K562 (cell line): ENCODE measurements at regions not wholly inside any gene's neighbourhood (a gene's known extent, or its start where the extent isn't known, plus 50 kb on each side); places are given as distances from the start of the nearest gene placed in this dataset.
A peak's percentile ranks its signal among the peaks of the same experiment; 100 is the strongest.

Experiments used
- ATAC-seq: fragments of 200-7000 bp; cut with Tn5 transposase; 3 replicates; pipeline ENCODE4 v1.9.1; 2020; ENCODE audit warnings: moderate library complexity
- BruUV-seq: library from RNA; stranded (reverse); fragments of 400-500 nt; replicated peaks from 2 replicates; lab custom pipeline; 2021; lab: Mats Ljungman, UMichigan
- CTCF ChIA-PET: fragments of 300-600 bp; formaldehyde crosslinking; extraction: SDS; loops from one replicate; lab custom pipeline; 2021; ENCODE audit warnings: low intra/inter-chr PET ratio; lab: Yijun Ruan, JAX
- POLR2A ChIA-PET: fragments of 300-600, 350-650 bp; sonication (Branson Sonifier 250); formaldehyde crosslinking; extraction: SDS; loops from one replicate; lab custom pipeline; 2021; ENCODE audit warnings: antibody characterized with exemption, inconsistent platforms; lab: Yijun Ruan, JAX
- DNase-seq, 4 experiments: peaks; one replicate each; pipeline versions ENCODE4 v3.0.0 to v3.0.0-alpha.2; 2011 to 2018; ENCODE audit warnings: low spot score in 3 of 4, mixed read lengths in 3 of 4; ENCODE audit errors: extremely low read depth in 1 of 4
- FAIRE-seq: peaks from 2 replicates; lab custom pipeline; 2011; peaks lifted over from hg19 to GRCh38; lab: Jason Lieb, UNC
- H2AFZ ChIP-seq: 2 replicates; pipeline ENCODE4 v1.6.0; 2011; ENCODE audit warnings: low read depth, low read length, control low read depth, inconsistent platforms
- H3K27ac ChIP-seq: fragments of 200-600 bp; 3 replicates; pipeline ENCODE4 v1.8.0; 2011; ENCODE audit warnings: low read depth, mild to moderate bottlenecking, control low read depth, inconsistent platforms, low read length, moderate library complexity, mixed read lengths; ENCODE audit errors: extremely low read depth
- H3K27me3 ChIP-seq, 2 experiments: fragments of 300-600 bp in 1 of 2; 2 replicates in 1 of 2; 3 replicates in 1 of 2; pipeline versions ENCODE4 v1.6.0 to v1.8.0; 2011; ENCODE audit warnings: inconsistent platforms in 2 of 2, low read length in 2 of 2, mild to moderate bottlenecking in 1 of 2, mixed read lengths in 1 of 2, moderate library complexity in 1 of 2; ENCODE audit not compliant: control insufficient read depth in 2 of 2, insufficient read depth in 2 of 2
- H3K36me3 ChIP-seq: fragments of 300-600 bp; 3 replicates; pipeline ENCODE4 v1.8.0; 2011; ENCODE audit warnings: mild to moderate bottlenecking, low read length, inconsistent platforms; ENCODE audit not compliant: control insufficient read depth, insufficient read depth
- H3K4me1 ChIP-seq, 2 experiments: fragments of 200-600 bp in 1 of 2; replicated peaks in 1 of 2; 2 replicates in 1 of 2; 3 replicates in 1 of 2; pipeline versions ENCODE4 v1.5.1 to v1.8.0; 2011; ENCODE audit warnings: inconsistent platforms in 2 of 2, low read length in 2 of 2, mild to moderate bottlenecking in 1 of 2, mixed read lengths in 1 of 2, moderate library complexity in 1 of 2; ENCODE audit not compliant: control insufficient read depth in 2 of 2, insufficient read depth in 2 of 2
- H3K4me2 ChIP-seq: 2 replicates; pipeline ENCODE4 v1.6.1; 2011; ENCODE audit warnings: low read length, control low read depth, inconsistent platforms, mixed read lengths; ENCODE audit not compliant: insufficient read depth
- H3K4me3 ChIP-seq: fragments of 200-600 bp; sonication (generic), shearing (Covaris generic); 2 replicates; pipeline ENCODE4 v1.5.1; 2016; ENCODE audit warnings: control low read depth, inconsistent platforms
- H3K79me2 ChIP-seq: fragments of 200-600 bp; 3 replicates; pipeline ENCODE4 v1.8.0; 2011; ENCODE audit warnings: low read length, inconsistent platforms; ENCODE audit not compliant: control insufficient read depth, insufficient read depth
- H3K9ac ChIP-seq, 2 experiments: 2 replicates each; pipeline versions ENCODE4 v1.6.0 to v1.6.1; 2011; ENCODE audit warnings: low read depth in 2 of 2, low read length in 2 of 2, control low read depth in 1 of 2, inconsistent platforms in 1 of 2, mild to moderate bottlenecking in 1 of 2, mixed read lengths in 1 of 2; ENCODE audit not compliant: insufficient read depth in 1 of 2
- H3K9me1 ChIP-seq: one replicate; pipeline ENCODE4 v1.6.0; 2011; ENCODE audit warnings: inconsistent platforms, mild to moderate bottlenecking, low read length, moderate library complexity; ENCODE audit not compliant: control insufficient read depth, insufficient read depth
- H3K9me3 ChIP-seq: replicated peaks from 2 replicates; pipeline ENCODE4 v1.5.1; 2011; ENCODE audit warnings: low read depth, low read length, inconsistent platforms; ENCODE audit not compliant: control insufficient read depth, insufficient read depth
- H4K20me1 ChIP-seq: replicated peaks from 2 replicates; pipeline ENCODE4 v1.6.1; 2011; ENCODE audit warnings: low read length, inconsistent platforms, mixed read lengths; ENCODE audit not compliant: control insufficient read depth, insufficient read depth
- C11orf30 ChIP-seq: fragments of 450-650 bp; IDR thresholded peaks from 2 replicates; pipeline ENCODE4 v1.6.1; 2016; ENCODE audit warnings: low read depth, mild to moderate bottlenecking
- CREB1 ChIP-seq, 2 experiments: sonication (generic) in 1 of 2; formaldehyde crosslinking in 1 of 2; IDR thresholded peaks; 2 replicates each; pipeline versions ENCODE4 v1.6.1 to v1.8.0; 2012 to 2022; ENCODE audit warnings: inconsistent platforms in 1 of 2, mild to moderate bottlenecking in 1 of 2, missing genetic modification reagents in 1 of 2, moderate library complexity in 1 of 2
- ESRRB ChIP-seq: fragments of 250-450 bp; sonication (Bioruptor Pico); IDR thresholded peaks from 2 replicates; pipeline ENCODE4 v1.5.0; 2020; ENCODE audit warnings: mild to moderate bottlenecking, moderate library complexity, borderline replicate concordance
- HDGF ChIP-seq: fragments of 450-650 bp; IDR thresholded peaks from 2 replicates; pipeline ENCODE4 v1.6.1; 2016
- HMG20B ChIP-seq: fragments of 250-450 bp; sonication (Bioruptor Pico); IDR thresholded peaks from 2 replicates; pipeline ENCODE4 v1.5.0; 2021; ENCODE audit warnings: mild to moderate bottlenecking
- MAFF ChIP-seq: IDR thresholded peaks from 2 replicates; pipeline ENCODE4 v1.6.1; 2012; ENCODE audit warnings: low read length, improper control_type of control experiment
- MAFK ChIP-seq: IDR thresholded peaks from 2 replicates; pipeline ENCODE4 v1.6.1; 2011; ENCODE audit warnings: low read length, improper control_type of control experiment
- NFIC ChIP-seq: fragments of 450-650 bp; IDR thresholded peaks from 2 replicates; pipeline ENCODE4 v1.6.1; 2017; ENCODE audit warnings: mild to moderate bottlenecking, inconsistent platforms
- POLR3A ChIP-seq: IDR thresholded peaks from 2 replicates; pipeline ENCODE4 v1.6.1; 2011; ENCODE audit warnings: borderline replicate concordance, mild to moderate bottlenecking, moderate library complexity; ENCODE audit not compliant: insufficient read length, insufficient read depth; ENCODE audit errors: extremely low read depth
- SAFB2 ChIP-seq: fragments of 200-400 bp; formaldehyde crosslinking; IDR thresholded peaks from 2 replicates; pipeline ENCODE4 v1.6.1; 2018; ENCODE audit warnings: borderline replicate concordance, low read length, low read depth, moderate library complexity; ENCODE audit not compliant: severe bottlenecking
- SMAD4 ChIP-seq: fragments of 250-450 bp; sonication (Bioruptor Pico); conservative IDR thresholded peaks from 2 replicates; pipeline ENCODE4 v1.8.0; 2021; ENCODE audit warnings: inconsistent platforms, mild to moderate bottlenecking, moderate library complexity
- ZEB2 ChIP-seq: fragments of 450-650 bp; IDR thresholded peaks from 2 replicates; pipeline ENCODE4 v1.6.1; 2016
- ZNF175 ChIP-seq: fragments of 200-800 bp; sonication (Bioruptor generic); IDR thresholded peaks from 2 replicates; pipeline ENCODE4 v1.6.1; 2016; ENCODE audit warnings: low read depth, mild to moderate bottlenecking, missing genetic modification characterization, missing compliant biosample characterization
- ZNF184 ChIP-seq: sonication (generic); formaldehyde crosslinking; IDR thresholded peaks from 2 replicates; pipeline ENCODE4 v1.5.0; 2020; ENCODE audit warnings: missing genetic modification reagents
- ZNF24 ChIP-seq: fragments of 450-650 bp; IDR thresholded peaks from 2 replicates; pipeline ENCODE4 v1.6.1; 2016
- ZNF316 ChIP-seq: fragments of 450-650 bp; IDR thresholded peaks from 2 replicates; pipeline ENCODE4 v1.6.1; 2016
- ZNF696 ChIP-seq: fragments of 250-450 bp; sonication (Bioruptor Pico); conservative IDR thresholded peaks from 2 replicates; pipeline ENCODE4 v1.4.0; 2020; ENCODE audit warnings: mild to moderate bottlenecking, moderate library complexity
- WGBS: fragments of 100-300 bp; shearing (Covaris generic); methylation state at CpG from one replicate; pipeline ENCODE4 v1.1.6; 2016; ENCODE audit warnings: low coverage, mixed read lengths; ENCODE audit not compliant: insufficient coverage; ENCODE audit errors: missing lambda C conversion rate; 5-methylcytosine and 5-hydroxymethylcytosine counted together
- in situ Hi-C: fragments of 300-500 bp; cut with MboI; formaldehyde crosslinking; loops from 4 replicates; pipeline ENCODE4 v1.15.0; 2018; ENCODE audit warnings: inconsistent platforms, mixed read lengths
- intact Hi-C: fragments of 100-400 bp; cut with micrococcal nuclease; formaldehyde crosslinking; loops from 2 replicates; pipeline ENCODE4 v1.14.2; 2022
- TF ChIP-seq, protein P1 (sequence below), 3 experiments: IDR thresholded peaks in 2 of 3; conservative IDR thresholded peaks in 1 of 3; 2 replicates each; pipeline ENCODE4 v1.5.1; 2011 to 2012; ENCODE audit warnings: low read length in 3 of 3, mild to moderate bottlenecking in 3 of 3, control low read depth in 2 of 3, improper control_type of control experiment in 1 of 3, inconsistent platforms in 1 of 3, low read depth in 1 of 3, mixed read lengths in 1 of 3, moderate library complexity in 1 of 3; ENCODE audit not compliant: insufficient read depth in 2 of 3

DNA sequence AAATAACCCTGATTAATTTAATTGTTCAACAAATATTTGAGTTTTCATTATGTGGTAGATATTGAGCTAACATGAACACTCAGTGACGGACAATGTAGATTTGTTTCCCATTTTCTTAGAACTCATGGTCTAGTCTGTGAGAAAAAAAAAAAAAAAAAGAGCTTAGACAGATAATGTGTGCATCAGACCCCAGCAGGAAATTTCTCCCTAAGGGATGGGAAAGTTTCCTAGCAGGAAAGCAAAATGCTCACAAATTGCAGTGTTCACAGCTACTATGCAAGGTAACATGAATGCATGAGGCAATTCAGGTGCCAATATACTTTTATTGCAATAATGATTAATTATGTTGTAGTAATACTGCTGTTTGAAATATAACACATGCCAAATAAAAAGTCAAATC is 843.2 kb upstream of the SLIT2 start:
- WGBS = 0% methylated on average over 1 of the region's 1 CpG

DNA sequence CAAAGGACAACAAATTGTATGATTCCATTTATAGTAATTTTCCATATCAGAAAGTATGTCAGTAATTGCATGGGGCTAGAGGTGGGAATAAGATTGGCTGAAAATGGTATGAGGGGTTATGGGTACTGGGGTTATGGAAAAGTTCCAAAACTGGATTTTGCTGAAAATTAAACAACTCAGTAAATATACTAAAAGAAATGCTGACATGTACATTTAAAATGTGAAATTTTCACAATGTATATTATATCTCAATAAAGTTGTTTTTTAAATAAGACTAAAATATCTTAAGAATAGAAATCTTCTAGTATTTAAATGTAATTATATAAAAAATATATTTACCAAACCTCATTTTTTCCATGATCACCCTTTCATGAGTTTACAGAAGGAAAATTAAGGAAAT is 844.9 kb upstream of the SLIT2 start:
- H3K4me3 ChIP-seq = no peak overlapping the region
- no peak for ATAC-seq
- intact Hi-C loops = no loop called here
- ChIA-PET CTCF (no interaction called here), POLR2A (no interaction called here)
- no peak overlapping the region for H3K9ac ChIP-seq
- in situ Hi-C loops = no loop called here
- BruUV-seq = no TSS peak
- H3K4me1 ChIP-seq = no peaks in the 10 kb centered on the region
- no peak overlapping the region for H3K4me2 ChIP-seq
- H4K20me1 ChIP-seq = no peaks in the 10 kb centered on the region
- no peaks in the 10 kb centered on the region for H3K9me3 ChIP-seq
- H3K36me3 ChIP-seq = no peaks in the 10 kb centered on the region
- H2AFZ ChIP-seq = no peak overlapping the region
- no peak overlapping the region for H3K27ac ChIP-seq
- DNase-seq = no peak
- H3K79me2 ChIP-seq = no peaks in the 10 kb centered on the region
- TF ChIP-seq MAFK (peak; percentile 36; the same call in 1 of the 2 replicates), MAFF (peak; percentile 28; the same call in 1 of the 2 replicates), ZNF316 (peak; percentile 64; the same call in 1 of the 2 replicates), C11orf30 (peak; percentile 11; the same call in 1 of the 2 replicates), ESRRB (CRISPR knock-in tag) (no peak)
- TF ChIP-seq, protein P1, sequence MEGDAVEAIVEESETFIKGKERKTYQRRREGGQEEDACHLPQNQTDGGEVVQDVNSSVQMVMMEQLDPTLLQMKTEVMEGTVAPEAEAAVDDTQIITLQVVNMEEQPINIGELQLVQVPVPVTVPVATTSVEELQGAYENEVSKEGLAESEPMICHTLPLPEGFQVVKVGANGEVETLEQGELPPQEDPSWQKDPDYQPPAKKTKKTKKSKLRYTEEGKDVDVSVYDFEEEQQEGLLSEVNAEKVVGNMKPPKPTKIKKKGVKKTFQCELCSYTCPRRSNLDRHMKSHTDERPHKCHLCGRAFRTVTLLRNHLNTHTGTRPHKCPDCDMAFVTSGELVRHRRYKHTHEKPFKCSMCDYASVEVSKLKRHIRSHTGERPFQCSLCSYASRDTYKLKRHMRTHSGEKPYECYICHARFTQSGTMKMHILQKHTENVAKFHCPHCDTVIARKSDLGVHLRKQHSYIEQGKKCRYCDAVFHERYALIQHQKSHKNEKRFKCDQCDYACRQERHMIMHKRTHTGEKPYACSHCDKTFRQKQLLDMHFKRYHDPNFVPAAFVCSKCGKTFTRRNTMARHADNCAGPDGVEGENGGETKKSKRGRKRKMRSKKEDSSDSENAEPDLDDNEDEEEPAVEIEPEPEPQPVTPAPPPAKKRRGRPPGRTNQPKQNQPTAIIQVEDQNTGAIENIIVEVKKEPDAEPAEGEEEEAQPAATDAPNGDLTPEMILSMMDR (IDR thresholded peaks at IDR 0.05 in 2 of 3, conservative IDR thresholded peaks at IDR 0.05 in 1 of 3; ENCODE audit: insufficient read depth in 2 of 3, low read depth in 1 of 3, low read length in 3 of 3) = no peak
- TF ChIP-seq, all 486 proteins: peak for 4
- H3K27me3 ChIP-seq = no peaks in the 10 kb centered on the region
- no peak for FAIRE-seq
- H3K9me1 ChIP-seq = no peaks in the 10 kb centered on the region

More for the DNA sequence above, 843.2 kb upstream of the SLIT2 start:
- H3K4me1 ChIP-seq = no peaks in the 10 kb centered on the region
- H4K20me1 ChIP-seq = no peaks in the 10 kb centered on the region
- H3K9ac ChIP-seq = no peak overlapping the region
- no peak overlapping the region for H3K4me3 ChIP-seq
- TF ChIP-seq ZNF175 (CRISPR knock-in tag) (no peak), ZNF184 (no peak), CREB1 (IDR thresholded peaks at IDR 0.05) (no peak), CREB1 (CRISPR knock-in tag; IDR thresholded peaks at IDR 0.05) (no peak), SAFB2 (no peak), NFIC (no peak), HMG20B (CRISPR knock-in tag) (no peak), ZNF696 (CRISPR knock-in tag) (no peak), POLR3A (no peak), HDGF (no peak), ZNF24 (no peak), ZEB2 (no peak), SMAD4 (no peak)
- no peak overlapping the region for H3K27ac ChIP-seq
- no peaks in the 10 kb centered on the region for H3K79me2 ChIP-seq
- DNase-seq (no peak), ATAC-seq (no peak), FAIRE-seq (no peak)
- BruUV-seq = no TSS peak
- in situ Hi-C loops (no loop called here), intact Hi-C loops (no loop called here)
- CTCF ChIA-PET = interaction anchor here (0.6 kb wide), 1 partner anchor 373 kb away, joined by 3 read pairs; no protein-coding TSS in a partner anchor
- H3K9me3 ChIP-seq = no peaks in the 10 kb centered on the region
- H3K27me3 ChIP-seq = no peaks in the 10 kb centered on the region
- POLR2A ChIA-PET = no interaction called here
- no peak overlapping the region for H3K4me2 ChIP-seq
- H3K9me1 ChIP-seq = no peaks in the 10 kb centered on the region
- H2AFZ ChIP-seq = no peak overlapping the region
- no peaks in the 10 kb centered on the region for H3K36me3 ChIP-seq
